OCI-LY1 (cell line): ENCODE measurements at regions not wholly inside any gene's neighbourhood (a gene's known extent, or its start where the extent isn't known, plus 50 kb on each side); places are given as distances from the start of the nearest gene placed in this dataset.

ENCODE experiments used
- H2AFZ ChIP-seq: fragments of 200-600 bp; sonication (generic), shearing (Covaris generic); 2 replicates; pipeline ENCODE4 v1.6.0; 2014; ENCODE audit warnings: antibody characterized with exemption, mild to moderate bottlenecking, low read length
- H3F3A ChIP-seq: fragments of 200-600 bp; sonication (generic), shearing (Covaris generic); 2 replicates; pipeline ENCODE4 v1.6.0; 2014; ENCODE audit warnings: mild to moderate bottlenecking, antibody characterized with exemption, low read length, moderate library complexity; ENCODE audit not compliant: insufficient read depth
- H3K27ac ChIP-seq: fragments of 200-600 bp; sonication (generic); 2 replicates; pipeline ENCODE4 v1.5.1; 2014; ENCODE audit warnings: low read length, mixed run types, mild to moderate bottlenecking, low read depth; ENCODE audit not compliant: poor library complexity, severe bottlenecking
- H3K27me3 ChIP-seq: fragments of 200-600 bp; sonication (generic); 2 replicates; pipeline ENCODE4 v1.6.0; 2014; ENCODE audit warnings: antibody characterized with exemption, mild to moderate bottlenecking, low read length, moderate library complexity; ENCODE audit not compliant: insufficient read depth
- H3K36me3 ChIP-seq: fragments of 200-600 bp; sonication (generic); 2 replicates; pipeline ENCODE4 v1.6.1; 2014; ENCODE audit warnings: mild to moderate bottlenecking, antibody characterized with exemption, low read length, moderate library complexity, mixed read lengths; ENCODE audit not compliant: insufficient read depth
- H3K4me1 ChIP-seq: fragments of 200-600 bp; sonication (generic); 2 replicates; pipeline ENCODE4 v1.5.1; 2014; ENCODE audit warnings: mild to moderate bottlenecking, low read length, moderate library complexity; ENCODE audit not compliant: insufficient read depth, severe bottlenecking
- H3K4me2 ChIP-seq: fragments of 200-600 bp; sonication (generic), shearing (Covaris generic); 2 replicates; pipeline ENCODE4 v1.6.1; 2014; ENCODE audit warnings: low read length
- H3K4me3 ChIP-seq: fragments of 200-600 bp; sonication (generic); 2 replicates; pipeline ENCODE4 v1.5.1; 2014; ENCODE audit warnings: low read length, low read depth, mild to moderate bottlenecking, mixed read lengths; ENCODE audit not compliant: poor library complexity, severe bottlenecking
- H3K79me2 ChIP-seq: fragments of 200-600 bp; shearing (Covaris generic); 2 replicates; pipeline ENCODE4 v1.6.1; 2016; ENCODE audit warnings: mixed run types, low read length, mixed read lengths; ENCODE audit not compliant: insufficient read depth
- H3K9ac ChIP-seq: fragments of 200-600 bp; sonication (generic), shearing (Covaris generic); 2 replicates; pipeline ENCODE4 v1.6.1; 2014; ENCODE audit warnings: mild to moderate bottlenecking, low read length, mixed read lengths
- H3K9me2 ChIP-seq: fragments of 200-600 bp; sonication (generic), shearing (Covaris generic); 2 replicates; pipeline ENCODE4 v1.6.1; 2014; ENCODE audit warnings: low read depth, mild to moderate bottlenecking, low read length, mixed read lengths
- H3K9me3 ChIP-seq: fragments of 200-600 bp; shearing (Covaris generic); 2 replicates; pipeline ENCODE4 v1.6.1; 2014; ENCODE audit warnings: low read length, mixed read lengths
- H4K20me1 ChIP-seq: fragments of 200-600 bp; sonication (generic), shearing (Covaris generic); 2 replicates; pipeline ENCODE4 v1.6.0; 2016; ENCODE audit warnings: mild to moderate bottlenecking, low read length; ENCODE audit not compliant: insufficient read depth
- CTCF ChIP-seq: fragments of 200-600 bp; sonication (generic), shearing (Covaris generic); IDR thresholded peaks from 2 replicates; pipeline ENCODE4 v1.5.1; 2017; ENCODE audit warnings: mild to moderate bottlenecking, antibody characterized with exemption, low read length, moderate library complexity, mixed read lengths
- EZH2 ChIP-seq: fragments of 200-600 bp; sonication (generic), shearing (Covaris generic); IDR thresholded peaks from 2 replicates; pipeline ENCODE4 v1.8.0; 2017; ENCODE audit warnings: borderline replicate concordance, mixed run types, mild to moderate bottlenecking, antibody characterized with exemption, low read length, moderate library complexity, mixed read lengths

GRCh38 chr2:120807751-120808150 lies 72.1 kb downstream of the GLI2 start:
- TF ChIP-seq EZH2 (no peak), CTCF (no peak)
- H3K9me2 ChIP-seq, result no peaks in the 10 kb centered on the region
- H3K4me3 ChIP-seq, result no peak overlapping the region
- H3K9ac ChIP-seq, result no peak overlapping the region
- no peaks in the 10 kb centered on the region for H3K36me3 ChIP-seq
- no peak overlapping the region for H3K4me2 ChIP-seq
- H3K4me1 ChIP-seq, result no peaks in the 10 kb centered on the region
- H3F3A ChIP-seq, result no peaks in the 10 kb centered on the region
- H3K27ac ChIP-seq, result no peak overlapping the region
- no peaks in the 10 kb centered on the region for H3K79me2 ChIP-seq
- H2AFZ ChIP-seq, result no peak overlapping the region
- H4K20me1 ChIP-seq, result no peaks in the 10 kb centered on the region
- peaks cover 6% of the 10 kb centered on the region; the same call in 1 of the 2 replicates for H3K27me3 ChIP-seq
- no peaks in the 10 kb centered on the region for H3K9me3 ChIP-seq

- Histone ChIP-seq H3K4me2 (no peak overlapping the region), H2AFZ (no peak overlapping the region)
- TF ChIP-seq EZH2, result no peak
- no peak for TF ChIP-seq CTCF
These were observed 73.5 kb downstream of the GLI2 start for GRCh38 chr2:120809151-120809550.

GRCh38 chr2:120809609-120810440 lies 74.2 kb downstream of the GLI2 start:
- Histone ChIP-seq H3K27ac (no peak overlapping the region), H3K27me3 (peaks cover 5% of the 10 kb centered on the region; the same call in 1 of the 2 replicates), H4K20me1 (no peaks in the 10 kb centered on the region), H3F3A (no peaks in the 10 kb centered on the region), H3K79me2 (no peaks in the 10 kb centered on the region), H3K4me2 (no peak overlapping the region), H3K4me3 (no peak overlapping the region), H3K36me3 (no peaks in the 10 kb centered on the region), H3K9ac (no peak overlapping the region), H3K9me3 (no peaks in the 10 kb centered on the region), H3K9me2 (no peaks in the 10 kb centered on the region), H2AFZ (no peak overlapping the region), H3K4me1 (no peaks in the 10 kb centered on the region)
- TF ChIP-seq CTCF (no peak), EZH2 (no peak)

More at GRCh38 chr2:120809151-120809550, 73.5 kb downstream of the GLI2 start:
- H4K20me1 ChIP-seq, result no peaks in the 10 kb centered on the region
- H3K9ac ChIP-seq, result no peak overlapping the region
- H3K9me2 ChIP-seq, result no peaks in the 10 kb centered on the region
- H3K9me3 ChIP-seq, result no peaks in the 10 kb centered on the region
- H3K4me1 ChIP-seq, result no peaks in the 10 kb centered on the region
- no peak overlapping the region for H3K4me3 ChIP-seq
- no peaks in the 10 kb centered on the region for H3K36me3 ChIP-seq
- H3K27ac ChIP-seq, result no peak overlapping the region
- no peaks in the 10 kb centered on the region for H3F3A ChIP-seq
- peaks cover 5% of the 10 kb centered on the region; the same call in 1 of the 2 replicates for H3K27me3 ChIP-seq
- no peaks in the 10 kb centered on the region for H3K79me2 ChIP-seq
